ENCODE measurements at regions not wholly inside any gene's neighbourhood (a gene's known extent, or its start where the extent isn't known, plus 50 kb on each side); places are given as distances from the start of the nearest gene placed in this dataset.
A peak's percentile ranks its signal among the peaks of the same experiment; 100 is the strongest.

GRCh38 chr9:89874351-89875321 lies 269.8 kb downstream of the GADD45G start:
- Mint-ChIP-seq H3K4me3 (no peak overlapping the region), H3K4me1 (peaks cover 2% of the 10 kb centered on the region; the same call in 1 of the 3 replicates), H3K27me3 (ENCODE audit: insufficient read depth, low read depth, poor library complexity) (peaks cover 5% of the 10 kb centered on the region), H3K9me3 (no peaks in the 10 kb centered on the region), H3K27ac (no peak overlapping the region), H3K36me3 (ENCODE audit: low read depth) (no peaks in the 10 kb centered on the region)
- Histone ChIP-seq H3K27ac (ENCODE audit: low read depth) (no peak overlapping the region), H2AFZ (no peak overlapping the region), H3F3A (replicated peaks; ENCODE audit: low read depth) (no peaks in the 10 kb centered on the region), H3K27me3 (ENCODE audit: insufficient read depth) (no peaks in the 10 kb centered on the region), H3K4me1 (ENCODE audit: insufficient read depth) (no peaks in the 10 kb centered on the region), H4K20me1 (replicated peaks; ENCODE audit: insufficient read depth) (no peaks in the 10 kb centered on the region), H3K79me2 (replicated peaks; ENCODE audit: insufficient read depth) (no peaks in the 10 kb centered on the region), H3K4me2 (no peak overlapping the region), H3K36me3 (ENCODE audit: insufficient read depth) (no peaks in the 10 kb centered on the region), H3K4me3 (no peak overlapping the region), H3K9me2 (ENCODE audit: insufficient read depth) (no peaks in the 10 kb centered on the region)
- TF ChIP-seq JUNB (IDR thresholded peaks at IDR 0.05; ENCODE audit: unreplicated experiment): no peak
- TF ChIP-seq EZH2 (IDR thresholded peaks at IDR 0.05; ENCODE audit: low read depth, unreplicated experiment): no peak
- TF ChIP-seq ZNF114 (CRISPR knock-in tag; IDR thresholded peaks at IDR 0.05): no peak
- no peak for TF ChIP-seq POLR2AphosphoS5 (IDR thresholded peaks at IDR 0.05; ENCODE audit: low read depth)
- no peak for TF ChIP-seq STAT1 (IDR thresholded peaks at IDR 0.05; ENCODE audit: unreplicated experiment)
- no peak for TF ChIP-seq CTCF (conservative IDR thresholded peaks at IDR 0.05; ENCODE audit: low read depth in 2 of 2)
- no peak for DNase-seq (ENCODE audit: low spot score)
- ATAC-seq: peak; percentile 44; the same call in 2 of the 3 replicates

GRCh38 chr9:89877051-89878002 lies 272.5 kb downstream of the GADD45G start:
- DNase-seq (ENCODE audit: low spot score) (no peak), ATAC-seq (no peak)
- H3K79me2 ChIP-seq (replicated peaks; ENCODE audit: insufficient read depth): no peaks in the 10 kb centered on the region
- H3K36me3 Mint-ChIP-seq (ENCODE audit: low read depth): no peaks in the 10 kb centered on the region
- no peak overlapping the region for H2AFZ ChIP-seq
- no peaks in the 10 kb centered on the region for H3K9me2 ChIP-seq (ENCODE audit: insufficient read depth)
- no peaks in the 10 kb centered on the region for H4K20me1 ChIP-seq (replicated peaks; ENCODE audit: insufficient read depth)
- H3K27me3 Mint-ChIP-seq (ENCODE audit: insufficient read depth, low read depth, poor library complexity): peaks cover 4% of the 10 kb centered on the region
- H3K4me3 ChIP-seq: no peak overlapping the region
- H3K4me1 Mint-ChIP-seq: peaks cover 2% of the 10 kb centered on the region; the same call in 1 of the 3 replicates
- no peaks in the 10 kb centered on the region for H3K27me3 ChIP-seq (ENCODE audit: insufficient read depth)
- no peaks in the 10 kb centered on the region for H3K9me3 Mint-ChIP-seq
- H3F3A ChIP-seq (replicated peaks; ENCODE audit: low read depth): no peaks in the 10 kb centered on the region
- no peak overlapping the region for H3K27ac ChIP-seq (ENCODE audit: low read depth)
- H3K4me2 ChIP-seq: no peak overlapping the region
- no peak overlapping the region for H3K4me3 Mint-ChIP-seq
- no peaks in the 10 kb centered on the region for H3K36me3 ChIP-seq (ENCODE audit: insufficient read depth)
- no peaks in the 10 kb centered on the region for H3K4me1 ChIP-seq (ENCODE audit: insufficient read depth)
- H3K27ac Mint-ChIP-seq: no peak overlapping the region
- TF ChIP-seq STAT1 (IDR thresholded peaks at IDR 0.05; ENCODE audit: unreplicated experiment): no peak
- TF ChIP-seq POLR2AphosphoS5 (IDR thresholded peaks at IDR 0.05; ENCODE audit: low read depth): no peak
- TF ChIP-seq EZH2 (IDR thresholded peaks at IDR 0.05; ENCODE audit: low read depth, unreplicated experiment): no peak
- no peak for TF ChIP-seq ZNF114 (CRISPR knock-in tag; IDR thresholded peaks at IDR 0.05)
- TF ChIP-seq REST (IDR thresholded peaks at IDR 0.05; ENCODE audit: unreplicated experiment): no peak
- TF ChIP-seq JUNB (IDR thresholded peaks at IDR 0.05; ENCODE audit: unreplicated experiment): no peak
- TF ChIP-seq EZH2phosphoT487 (IDR thresholded peaks at IDR 0.05; ENCODE audit: unreplicated experiment): no peak
- TF ChIP-seq NANOG (IDR thresholded peaks at IDR 0.05; ENCODE audit: borderline replicate concordance): no peak
- no peak for TF ChIP-seq ZNF331 (CRISPR knock-in tag; IDR thresholded peaks at IDR 0.05; ENCODE audit: low read depth)

All from GM23338 (cell line).